K562 (cell line): ENCODE measurements at regions not wholly inside any gene's neighbourhood (a gene's known extent, or its start where the extent isn't known, plus 50 kb on each side); places are given as distances from the start of the nearest gene placed in this dataset.

ENCODE experiments used
- ATAC-seq: fragments of 200-7000 bp; cut with Tn5 transposase; 3 replicates; pipeline ENCODE4 v1.9.1; 2020; ENCODE audit warnings: moderate library complexity
- BruUV-seq: library from RNA; stranded (reverse); fragments of 400-500 nt; replicated peaks from 2 replicates; lab custom pipeline; 2021; lab: Mats Ljungman, UMichigan
- CTCF ChIA-PET: fragments of 300-600 bp; formaldehyde crosslinking; extraction: SDS; loops from one replicate; lab custom pipeline; 2021; ENCODE audit warnings: low intra/inter-chr PET ratio; lab: Yijun Ruan, JAX
- POLR2A ChIA-PET: fragments of 300-600, 350-650 bp; sonication (Branson Sonifier 250); formaldehyde crosslinking; extraction: SDS; loops from one replicate; lab custom pipeline; 2021; ENCODE audit warnings: antibody characterized with exemption, inconsistent platforms; lab: Yijun Ruan, JAX
- DNase-seq, 4 experiments: peaks; one replicate each; pipeline versions ENCODE4 v3.0.0 to v3.0.0-alpha.2; 2011 to 2018; ENCODE audit warnings: low spot score in 3 of 4, mixed read lengths in 3 of 4; ENCODE audit errors: extremely low read depth in 1 of 4
- FAIRE-seq: peaks from 2 replicates; lab custom pipeline; 2011; peaks lifted over from hg19 to GRCh38; lab: Jason Lieb, UNC
- H2AFZ ChIP-seq: 2 replicates; pipeline ENCODE4 v1.6.0; 2011; ENCODE audit warnings: low read depth, low read length, control low read depth, inconsistent platforms
- H3K27ac ChIP-seq: fragments of 200-600 bp; 3 replicates; pipeline ENCODE4 v1.8.0; 2011; ENCODE audit warnings: low read depth, mild to moderate bottlenecking, control low read depth, inconsistent platforms, low read length, moderate library complexity, mixed read lengths; ENCODE audit errors: extremely low read depth
- H3K27me3 ChIP-seq, 2 experiments: fragments of 300-600 bp in 1 of 2; 2 replicates in 1 of 2; 3 replicates in 1 of 2; pipeline versions ENCODE4 v1.6.0 to v1.8.0; 2011; ENCODE audit warnings: inconsistent platforms in 2 of 2, low read length in 2 of 2, mild to moderate bottlenecking in 1 of 2, mixed read lengths in 1 of 2, moderate library complexity in 1 of 2; ENCODE audit not compliant: control insufficient read depth in 2 of 2, insufficient read depth in 2 of 2
- H3K36me3 ChIP-seq: fragments of 300-600 bp; 3 replicates; pipeline ENCODE4 v1.8.0; 2011; ENCODE audit warnings: mild to moderate bottlenecking, low read length, inconsistent platforms; ENCODE audit not compliant: control insufficient read depth, insufficient read depth
- H3K4me1 ChIP-seq, 2 experiments: fragments of 200-600 bp in 1 of 2; replicated peaks in 1 of 2; 2 replicates in 1 of 2; 3 replicates in 1 of 2; pipeline versions ENCODE4 v1.5.1 to v1.8.0; 2011; ENCODE audit warnings: inconsistent platforms in 2 of 2, low read length in 2 of 2, mild to moderate bottlenecking in 1 of 2, mixed read lengths in 1 of 2, moderate library complexity in 1 of 2; ENCODE audit not compliant: control insufficient read depth in 2 of 2, insufficient read depth in 2 of 2
- H3K4me2 ChIP-seq: 2 replicates; pipeline ENCODE4 v1.6.1; 2011; ENCODE audit warnings: low read length, control low read depth, inconsistent platforms, mixed read lengths; ENCODE audit not compliant: insufficient read depth
- H3K4me3 ChIP-seq: fragments of 200-600 bp; sonication (generic), shearing (Covaris generic); 2 replicates; pipeline ENCODE4 v1.5.1; 2016; ENCODE audit warnings: control low read depth, inconsistent platforms
- H3K79me2 ChIP-seq: fragments of 200-600 bp; 3 replicates; pipeline ENCODE4 v1.8.0; 2011; ENCODE audit warnings: low read length, inconsistent platforms; ENCODE audit not compliant: control insufficient read depth, insufficient read depth
- H3K9ac ChIP-seq, 2 experiments: 2 replicates each; pipeline versions ENCODE4 v1.6.0 to v1.6.1; 2011; ENCODE audit warnings: low read depth in 2 of 2, low read length in 2 of 2, control low read depth in 1 of 2, inconsistent platforms in 1 of 2, mild to moderate bottlenecking in 1 of 2, mixed read lengths in 1 of 2; ENCODE audit not compliant: insufficient read depth in 1 of 2
- H3K9me1 ChIP-seq: one replicate; pipeline ENCODE4 v1.6.0; 2011; ENCODE audit warnings: inconsistent platforms, mild to moderate bottlenecking, low read length, moderate library complexity; ENCODE audit not compliant: control insufficient read depth, insufficient read depth
- H3K9me3 ChIP-seq: replicated peaks from 2 replicates; pipeline ENCODE4 v1.5.1; 2011; ENCODE audit warnings: low read depth, low read length, inconsistent platforms; ENCODE audit not compliant: control insufficient read depth, insufficient read depth
- H4K20me1 ChIP-seq: replicated peaks from 2 replicates; pipeline ENCODE4 v1.6.1; 2011; ENCODE audit warnings: low read length, inconsistent platforms, mixed read lengths; ENCODE audit not compliant: control insufficient read depth, insufficient read depth
- CBFA2T2 ChIP-seq: fragments of 450-650 bp; conservative IDR thresholded peaks from 2 replicates; pipeline ENCODE4 v1.6.1; 2017; ENCODE audit warnings: mild to moderate bottlenecking
- CBX3 ChIP-seq, 2 experiments: IDR thresholded peaks; 1 replicate in 1 of 2; 2 replicates in 1 of 2; pipeline ENCODE4 v1.6.1; 2012; ENCODE audit warnings: inconsistent platforms in 2 of 2, low read length in 2 of 2, borderline replicate concordance in 1 of 2, control low read depth in 1 of 2
- E4F1 ChIP-seq: fragments of 250-450 bp; sonication (Bioruptor Pico); IDR thresholded peaks from 2 replicates; pipeline ENCODE4 v1.5.0; 2021; ENCODE audit warnings: mild to moderate bottlenecking, borderline replicate concordance
- EWSR1 ChIP-seq: fragments of 450-650 bp; IDR thresholded peaks from 2 replicates; pipeline ENCODE4 v1.6.1; 2018; ENCODE audit warnings: borderline replicate concordance, mild to moderate bottlenecking, low read depth, moderate library complexity; ENCODE audit not compliant: partially characterized antibody
- IRF9 ChIP-seq: fragments of 450-650 bp; IDR thresholded peaks from 2 replicates; pipeline ENCODE4 v1.6.1; 2016; ENCODE audit warnings: missing biosample characterization, missing genetic modification characterization
- MAFG ChIP-seq: fragments of 450-650 bp; conservative IDR thresholded peaks from 2 replicates; pipeline ENCODE4 v1.6.1; 2016; ENCODE audit warnings: missing genetic modification characterization, missing compliant biosample characterization
- MBD2 ChIP-seq: sonication (generic); IDR thresholded peaks from 2 replicates; pipeline ENCODE4 v1.6.1; 2016; ENCODE audit warnings: low read depth, borderline replicate concordance
- MTA1 ChIP-seq: fragments of 450-650 bp; IDR thresholded peaks from 2 replicates; pipeline ENCODE4 v1.6.1; 2017; ENCODE audit warnings: borderline replicate concordance
- NFATC3 ChIP-seq: fragments of 450-650 bp; IDR thresholded peaks from 2 replicates; pipeline ENCODE4 v1.6.1; 2017; ENCODE audit warnings: mild to moderate bottlenecking
- PPARD ChIP-seq: fragments of 250-450 bp; sonication (Bioruptor Pico); IDR thresholded peaks from 2 replicates; pipeline ENCODE4 v1.8.0; 2022; ENCODE audit warnings: inconsistent platforms, mild to moderate bottlenecking, moderate library complexity
- RBM25 ChIP-seq: fragments of 200-400 bp; formaldehyde crosslinking; IDR thresholded peaks from 2 replicates; pipeline ENCODE4 v1.6.1; 2018; ENCODE audit warnings: low read length, low read depth, moderate library complexity; ENCODE audit not compliant: severe bottlenecking
- SAFB ChIP-seq: fragments of 200-400 bp; formaldehyde crosslinking; IDR thresholded peaks from 2 replicates; pipeline ENCODE4 v1.6.1; 2017; ENCODE audit warnings: low read depth, low read length, borderline replicate concordance
- SMAD1 ChIP-seq: fragments of 150-350 bp; IDR thresholded peaks from 2 replicates; pipeline ENCODE4 v1.6.1; 2014; ENCODE audit warnings: low read length, low read depth; ENCODE audit not compliant: partially characterized antibody
- SRSF1 ChIP-seq: fragments of 200-400 bp; formaldehyde crosslinking; IDR thresholded peaks from 2 replicates; pipeline ENCODE4 v1.6.1; 2017; ENCODE audit warnings: mild to moderate bottlenecking, low read depth, low read length, moderate library complexity
- STAT6 ChIP-seq: sonication (generic); formaldehyde crosslinking; IDR thresholded peaks from 2 replicates; pipeline ENCODE4 v1.8.1; 2023; ENCODE audit warnings: mild to moderate bottlenecking, missing genetic modification reagents
- THRAP3 ChIP-seq: fragments of 450-650 bp; IDR thresholded peaks from 2 replicates; pipeline ENCODE4 v1.6.1; 2016; ENCODE audit warnings: mild to moderate bottlenecking, inconsistent platforms, borderline replicate concordance
- ZC3H11A ChIP-seq: IDR thresholded peaks from 2 replicates; pipeline ENCODE4 v1.6.1; 2012; ENCODE audit warnings: low read depth, low read length, improper control_type of control experiment
- WGBS: fragments of 100-300 bp; shearing (Covaris generic); methylation state at CpG from one replicate; pipeline ENCODE4 v1.1.6; 2016; ENCODE audit warnings: low coverage, mixed read lengths; ENCODE audit not compliant: insufficient coverage; ENCODE audit errors: missing lambda C conversion rate; 5-methylcytosine and 5-hydroxymethylcytosine counted together
- in situ Hi-C: fragments of 300-500 bp; cut with MboI; formaldehyde crosslinking; loops from 4 replicates; pipeline ENCODE4 v1.15.0; 2018; ENCODE audit warnings: inconsistent platforms, mixed read lengths
- intact Hi-C: fragments of 100-400 bp; cut with micrococcal nuclease; formaldehyde crosslinking; loops from 2 replicates; pipeline ENCODE4 v1.14.2; 2022

DNA sequence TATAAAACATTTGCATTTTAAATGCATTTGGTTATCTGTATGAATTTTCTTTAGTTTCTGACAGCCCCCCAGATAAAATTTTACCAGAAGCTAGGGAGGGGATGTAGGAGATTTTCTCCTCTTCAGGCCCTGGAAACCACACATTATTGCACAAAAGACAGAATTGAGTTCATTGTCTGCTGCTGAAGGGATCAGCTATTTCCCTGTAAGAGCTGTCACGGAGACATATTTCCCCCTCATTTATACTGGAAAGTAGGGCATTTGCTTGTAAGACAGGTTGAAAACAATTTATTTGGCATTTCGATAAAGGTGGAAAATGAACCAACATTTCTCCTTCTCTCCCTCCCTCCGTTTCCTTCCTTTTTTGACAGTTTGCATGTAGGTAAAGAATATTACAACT is 241.3 kb upstream of the LCORL start:
- Histone ChIP-seq H3K9ac (no peak overlapping the region), H3K36me3 (no peaks in the 10 kb centered on the region), H4K20me1 (no peaks in the 10 kb centered on the region), H3K4me1 (no peaks in the 10 kb centered on the region), H3K79me2 (no peaks in the 10 kb centered on the region), H3K27me3 (no peaks in the 10 kb centered on the region), H3K9me3 (no peaks in the 10 kb centered on the region), H3K27ac (no peak overlapping the region), H3K9me1 (no peaks in the 10 kb centered on the region), H2AFZ (no peak overlapping the region), H3K4me2 (no peak overlapping the region), H3K4me3 (no peak overlapping the region)
- TF ChIP-seq RBM25 (no peak), CBFA2T2 (no peak), PPARD (CRISPR knock-in tag) (no peak), THRAP3 (no peak), NFATC3 (no peak), SAFB (no peak), CBX3 (IDR thresholded peaks at IDR 0.05; ENCODE audit: borderline replicate concordance in 1 of 2, low read length in 2 of 2) (no peak), MAFG (no peak), MBD2 (no peak), E4F1 (no peak), MTA1 (no peak), STAT6 (CRISPR knock-in tag) (no peak), SRSF1 (no peak), SMAD1 (no peak), IRF9 (tag) (no peak), EWSR1 (no peak), ZC3H11A (no peak)
- ChIA-PET CTCF (no interaction called here), POLR2A (interaction anchor here (0.6 kb wide), 1 partner anchor 452 kb away, joined by 4 read pairs; the partner anchor contains the start of genes DCAF16 and NCAPG)
- intact Hi-C loops (no loop called here), in situ Hi-C loops (no loop called here)
- WGBS, result 0% methylated on average over 3 of the region's 3 CpGs
- FAIRE-seq (no peak), DNase-seq (no peak), ATAC-seq (no peak)
- no TSS peak for BruUV-seq
